OCI-LY7 (cell line): ENCODE measurements at regions not wholly inside any gene's neighbourhood (a gene's known extent, or its start where the extent isn't known, plus 50 kb on each side); places are given as distances from the start of the nearest gene placed in this dataset.

Experiments
- BruUV-seq: library from RNA; stranded (reverse); fragments of 400-500 nt; replicated peaks from 2 replicates; lab custom pipeline; 2021; lab: Mats Ljungman, UMichigan
- CTCF ChIA-PET: fragments of 300-600 bp; sonication (Branson Sonifier 250); formaldehyde crosslinking; loops from one replicate; lab custom pipeline; 2022; ENCODE audit warnings: antibody characterized with exemption; ENCODE audit not compliant: unreplicated experiment; lab: Charles Lee
- POLR2A ChIA-PET: fragments of 300-600 bp; sonication (Branson Sonifier 250); formaldehyde crosslinking; loops from one replicate; lab custom pipeline; 2022; ENCODE audit warnings: antibody characterized with exemption; lab: Charles Lee
- DNase-seq: peaks from one replicate; pipeline ENCODE4 v3.0.0-alpha.2; 2015; ENCODE audit warnings: low spot score
- H2AFZ ChIP-seq: fragments of 200-600 bp; sonication (generic), shearing (Covaris generic); 2 replicates; pipeline ENCODE4 v1.6.1; 2014; ENCODE audit warnings: mild to moderate bottlenecking, antibody characterized with exemption, low read length, moderate library complexity
- H3K27ac ChIP-seq: fragments of 200-600 bp; sonication (generic); 2 replicates; pipeline ENCODE4 v1.5.1; 2014; ENCODE audit warnings: mixed run types, low read depth, mild to moderate bottlenecking, moderate library complexity, low read length, inconsistent platforms; ENCODE audit not compliant: poor library complexity, severe bottlenecking
- H3K36me3 ChIP-seq: fragments of 200-600 bp; sonication (generic); 2 replicates; pipeline ENCODE4 v1.6.1; 2014; ENCODE audit warnings: mild to moderate bottlenecking, antibody characterized with exemption, low read length, moderate library complexity, mixed read lengths; ENCODE audit not compliant: insufficient read depth
- H3K4me1 ChIP-seq: fragments of 200-600 bp; sonication (generic); 2 replicates; pipeline ENCODE4 v1.5.1; 2014; ENCODE audit warnings: mild to moderate bottlenecking, low read length; ENCODE audit not compliant: insufficient read depth, poor library complexity, severe bottlenecking
- H3K4me2 ChIP-seq: fragments of 200-600 bp; sonication (generic); 2 replicates; pipeline ENCODE4 v1.6.1; 2014; ENCODE audit warnings: mild to moderate bottlenecking, low read length
- H3K4me3 ChIP-seq: fragments of 200-600 bp; sonication (generic); 2 replicates; pipeline ENCODE4 v1.5.1; 2014; ENCODE audit warnings: mild to moderate bottlenecking, low read depth, low read length; ENCODE audit not compliant: poor library complexity, severe bottlenecking
- H3K79me2 ChIP-seq: fragments of 200-600 bp; sonication (generic); 2 replicates; pipeline ENCODE4 v1.6.1; 2016; ENCODE audit warnings: low read depth, mild to moderate bottlenecking, low read length, moderate library complexity, mixed read lengths; ENCODE audit not compliant: insufficient read depth
- H3K9me2 ChIP-seq: fragments of 200-600 bp; sonication (generic); 2 replicates; pipeline ENCODE4 v1.6.1; 2016; ENCODE audit warnings: mild to moderate bottlenecking, low read length, mixed read lengths; ENCODE audit not compliant: insufficient read depth
- H3K9me3 ChIP-seq: fragments of 200-600 bp; sonication (generic); 2 replicates; pipeline ENCODE4 v1.6.1; 2014; ENCODE audit warnings: mild to moderate bottlenecking, mixed run types, low read length, mixed read lengths
- H4K20me1 ChIP-seq: fragments of 200-600 bp; sonication (generic); 2 replicates; pipeline ENCODE4 v1.6.1; 2014; ENCODE audit warnings: mild to moderate bottlenecking, antibody characterized with exemption, low read length, moderate library complexity, mixed read lengths; ENCODE audit not compliant: insufficient read depth
- EZH2phosphoT487 ChIP-seq: fragments of 200-600 bp; sonication (generic); IDR thresholded peaks from 2 replicates; pipeline ENCODE4 v1.6.1; 2018; ENCODE audit warnings: low read depth, borderline replicate concordance, mild to moderate bottlenecking, mixed run types, antibody characterized with exemption, low read length, moderate library complexity, mixed read lengths
- intact Hi-C: fragments of 100-400 bp; cut with micrococcal nuclease; formaldehyde crosslinking; loops from one replicate; pipeline ENCODE4 v1.10.0; 2022; ENCODE audit not compliant: unreplicated experiment
- TF ChIP-seq, protein P1 (sequence below): fragments of 200-600 bp; sonication (generic); conservative IDR thresholded peaks from 2 replicates; pipeline ENCODE4 v1.5.1; 2014; ENCODE audit warnings: mild to moderate bottlenecking, antibody characterized with exemption, low read length, moderate library complexity, mixed read lengths

DNA sequence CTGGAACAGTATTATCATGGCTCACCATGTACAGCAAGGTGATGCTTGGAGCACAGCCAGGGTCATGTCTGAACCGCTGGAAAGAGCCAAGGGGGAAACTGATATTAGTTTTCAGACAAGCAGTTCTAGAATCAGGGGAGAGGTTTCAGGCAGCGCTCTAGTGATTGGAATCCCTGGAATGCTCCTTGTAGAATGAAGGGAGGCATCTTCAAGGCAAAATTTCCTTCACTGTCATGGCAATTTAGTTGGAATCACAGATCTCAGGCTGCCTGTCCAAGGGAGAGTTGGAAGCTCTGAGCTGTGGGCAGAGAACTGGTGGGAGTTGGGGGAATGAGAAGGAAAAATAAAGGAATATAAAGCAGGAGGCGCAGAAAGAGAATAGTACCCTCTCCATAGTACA, 737.1 kb downstream of the PTPRU start:
- Histone ChIP-seq H3K36me3 (no peaks in the 10 kb centered on the region), H4K20me1 (no peaks in the 10 kb centered on the region), H2AFZ (no peak overlapping the region), H3K9me2 (no peaks in the 10 kb centered on the region), H3K9me3 (peaks cover 6% of the 10 kb centered on the region; the same call in 1 of the 2 replicates), H3K27ac (no peak overlapping the region), H3K79me2 (no peaks in the 10 kb centered on the region), H3K4me2 (no peak overlapping the region), H3K4me1 (no peaks in the 10 kb centered on the region), H3K4me3 (no peak overlapping the region)
- no TSS peak for BruUV-seq
- POLR2A ChIA-PET = no interaction called here
- TF ChIP-seq EZH2phosphoT487 = no peak
- TF ChIP-seq, protein P1, sequence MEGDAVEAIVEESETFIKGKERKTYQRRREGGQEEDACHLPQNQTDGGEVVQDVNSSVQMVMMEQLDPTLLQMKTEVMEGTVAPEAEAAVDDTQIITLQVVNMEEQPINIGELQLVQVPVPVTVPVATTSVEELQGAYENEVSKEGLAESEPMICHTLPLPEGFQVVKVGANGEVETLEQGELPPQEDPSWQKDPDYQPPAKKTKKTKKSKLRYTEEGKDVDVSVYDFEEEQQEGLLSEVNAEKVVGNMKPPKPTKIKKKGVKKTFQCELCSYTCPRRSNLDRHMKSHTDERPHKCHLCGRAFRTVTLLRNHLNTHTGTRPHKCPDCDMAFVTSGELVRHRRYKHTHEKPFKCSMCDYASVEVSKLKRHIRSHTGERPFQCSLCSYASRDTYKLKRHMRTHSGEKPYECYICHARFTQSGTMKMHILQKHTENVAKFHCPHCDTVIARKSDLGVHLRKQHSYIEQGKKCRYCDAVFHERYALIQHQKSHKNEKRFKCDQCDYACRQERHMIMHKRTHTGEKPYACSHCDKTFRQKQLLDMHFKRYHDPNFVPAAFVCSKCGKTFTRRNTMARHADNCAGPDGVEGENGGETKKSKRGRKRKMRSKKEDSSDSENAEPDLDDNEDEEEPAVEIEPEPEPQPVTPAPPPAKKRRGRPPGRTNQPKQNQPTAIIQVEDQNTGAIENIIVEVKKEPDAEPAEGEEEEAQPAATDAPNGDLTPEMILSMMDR = no peak
- DNase-seq = no peak
- CTCF ChIA-PET = no interaction called here
- intact Hi-C loops = no loop called here

DNA sequence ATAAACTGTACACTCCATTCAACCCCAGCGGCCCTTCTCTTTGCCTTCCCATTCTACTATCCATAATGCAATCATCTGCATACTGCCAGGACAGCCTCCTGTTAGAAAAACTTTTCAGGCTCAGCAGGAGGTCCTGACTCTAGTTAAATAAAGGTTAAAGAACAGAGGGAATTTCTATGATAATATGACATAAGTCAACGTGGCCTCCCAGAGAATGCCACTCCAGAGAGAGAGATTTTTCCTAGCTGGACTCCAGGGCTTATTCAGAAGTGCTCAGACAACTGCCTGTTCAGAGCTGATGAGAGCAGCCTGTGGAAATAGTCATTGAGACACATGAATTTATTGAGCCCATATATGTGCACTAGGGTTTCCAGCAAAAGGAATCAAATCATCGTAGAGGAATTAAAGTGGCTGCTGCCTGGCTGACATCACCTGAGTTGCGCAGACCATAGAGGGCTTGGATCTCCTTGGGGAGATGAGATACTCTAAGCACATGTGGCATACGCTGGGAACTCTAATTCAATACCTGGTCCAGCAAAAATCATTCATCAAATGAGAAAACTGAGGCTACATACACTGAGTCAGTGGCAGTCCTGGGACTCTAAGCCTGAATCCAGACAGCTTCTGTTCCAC, 736.2 kb downstream of the PTPRU start:
- DNase-seq = no peak
- Histone ChIP-seq H3K9me2 (no peaks in the 10 kb centered on the region), H3K4me1 (no peaks in the 10 kb centered on the region), H3K27ac (no peak overlapping the region), H4K20me1 (no peaks in the 10 kb centered on the region), H3K9me3 (peaks cover under 1% of the 10 kb centered on the region; the same call in 1 of the 2 replicates), H3K4me3 (no peak overlapping the region), H3K36me3 (no peaks in the 10 kb centered on the region), H3K79me2 (no peaks in the 10 kb centered on the region), H3K4me2 (no peak overlapping the region), H2AFZ (no peak overlapping the region)
- ChIA-PET POLR2A (no interaction called here), CTCF (no interaction called here)
- intact Hi-C loops = no loop called here
- BruUV-seq = no TSS peak
- no peak for TF ChIP-seq EZH2phosphoT487
- TF ChIP-seq, protein P1 = no peak

DNA sequence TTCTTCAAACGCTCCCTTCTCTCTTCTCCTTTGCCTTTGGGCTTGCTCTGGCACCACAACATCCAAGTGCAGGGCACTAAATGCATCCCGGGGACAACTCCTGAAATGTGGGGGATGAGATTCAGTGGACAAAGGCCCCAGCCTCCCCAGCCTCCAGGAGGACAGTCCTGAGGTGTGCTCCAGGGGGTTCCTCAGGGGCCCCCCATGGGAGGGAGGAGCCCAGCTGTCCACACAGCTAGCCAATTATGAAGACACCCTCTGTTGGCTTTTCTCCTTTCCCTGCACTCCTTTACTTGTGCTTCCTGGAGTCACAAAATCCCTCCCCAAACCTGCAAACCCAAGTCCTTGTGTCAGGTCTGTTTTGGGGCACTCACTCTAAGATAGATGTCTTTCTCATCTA, 735.4 kb downstream of the PTPRU start:
- ChIA-PET POLR2A (no interaction called here), CTCF (no interaction called here)
- Histone ChIP-seq H3K27ac (no peak overlapping the region), H3K9me2 (no peaks in the 10 kb centered on the region), H3K79me2 (no peaks in the 10 kb centered on the region), H3K4me2 (no peak overlapping the region), H3K36me3 (no peaks in the 10 kb centered on the region), H3K4me3 (no peak overlapping the region), H2AFZ (no peak overlapping the region), H3K9me3 (no peaks in the 10 kb centered on the region), H3K4me1 (no peaks in the 10 kb centered on the region), H4K20me1 (no peaks in the 10 kb centered on the region)
- no TSS peak for BruUV-seq
- no peak for DNase-seq
- intact Hi-C loops = no loop called here
- no peak for TF ChIP-seq EZH2phosphoT487
- TF ChIP-seq, protein P1 = no peak
